Fibroblast of lung (primary cell): ENCODE measurements at regions not wholly inside any gene's neighbourhood (a gene's known extent, or its start where the extent isn't known, plus 50 kb on each side); places are given as distances from the start of the nearest gene placed in this dataset.
"Not testable (repeated sequence)": the region's sequence is repeated elsewhere in the genome, so short reads cannot be mapped to it uniquely, and the experiment has no call there.

Experiments
- DNase-seq, 2 donors: peaks; one replicate each; pipeline versions ENCODE4 v3.0.0 to v3.0.0-alpha.2; 2010; ENCODE audit warnings: low read depth in 2 of 2
- H2AFZ ChIP-seq: 2 replicates; pipeline ENCODE4 v1.5.1; 2012; ENCODE audit warnings: low read length, control low read depth, inconsistent platforms
- H3K27ac ChIP-seq: 2 replicates; pipeline ENCODE4 v1.5.1; 2011; ENCODE audit warnings: low read length, control low read depth; ENCODE audit not compliant: insufficient read depth
- H3K27me3 ChIP-seq: 2 replicates; pipeline ENCODE4 v1.5.1; 2011; ENCODE audit warnings: mild to moderate bottlenecking, low read length; ENCODE audit not compliant: control insufficient read depth, insufficient read depth
- H3K36me3 ChIP-seq: 2 replicates; pipeline ENCODE4 v1.5.1; 2011; ENCODE audit warnings: low read length; ENCODE audit not compliant: control insufficient read depth, insufficient read depth
- H3K4me1 ChIP-seq: 2 replicates; pipeline ENCODE4 v1.5.1; 2011; ENCODE audit warnings: low read length; ENCODE audit not compliant: control insufficient read depth, insufficient read depth; ENCODE audit errors: extremely low read depth
- H3K4me2 ChIP-seq: 2 replicates; pipeline ENCODE4 v1.5.1; 2011; ENCODE audit warnings: low read length, control low read depth; ENCODE audit not compliant: insufficient read depth; ENCODE audit errors: extremely low read depth
- H3K4me3 ChIP-seq, 4 experiments: fragments of 200-600 bp in 1 of 4; sonication (generic) in 1 of 4; replicated peaks in 1 of 4; 2 replicates each; pipeline ENCODE4 v1.5.1; 2011 to 2016; ENCODE audit warnings: low read length in 4 of 4, low read depth in 3 of 4, mild to moderate bottlenecking in 3 of 4, control low read depth in 2 of 4, inconsistent platforms in 1 of 4, mixed read lengths in 1 of 4; ENCODE audit not compliant: insufficient read depth in 1 of 4; ENCODE audit errors: control extremely low read depth in 1 of 4
- H3K79me2 ChIP-seq: 2 replicates; pipeline ENCODE4 v1.5.1; 2012; ENCODE audit warnings: mild to moderate bottlenecking, low read length, inconsistent platforms; ENCODE audit not compliant: control insufficient read depth, insufficient read depth
- H3K9ac ChIP-seq: 2 replicates; pipeline ENCODE4 v1.5.1; 2011; ENCODE audit warnings: mild to moderate bottlenecking, low read length, control low read depth; ENCODE audit not compliant: insufficient read depth
- H3K9me3 ChIP-seq: 2 replicates; pipeline ENCODE4 v1.5.1; 2012; ENCODE audit warnings: low read depth, low read length; ENCODE audit not compliant: control insufficient read depth, insufficient read depth
- H4K20me1 ChIP-seq: 2 replicates; pipeline ENCODE4 v1.5.1; 2011; ENCODE audit warnings: low read length; ENCODE audit not compliant: control insufficient read depth, insufficient read depth; ENCODE audit errors: extremely low read depth
- CTCF ChIP-seq, 2 donors: IDR thresholded peaks in 1 of 2; conservative IDR thresholded peaks in 1 of 2; 1 replicate in 1 of 2; 2 replicates in 1 of 2; pipeline ENCODE4 v1.5.1; 2011 to 2012; ENCODE audit warnings: low read length in 2 of 2, control low read depth in 1 of 2, inconsistent platforms in 1 of 2, low read depth in 1 of 2, mild to moderate bottlenecking in 1 of 2
- EZH2 ChIP-seq: IDR thresholded peaks from 2 replicates; pipeline ENCODE4 v1.5.1; 2012; ENCODE audit warnings: low read length, control low read depth, mild to moderate bottlenecking; ENCODE audit errors: missing control alignments

- no peak overlapping the region for H2AFZ ChIP-seq
- DNase-seq = no peak
These were observed 52.8 kb upstream of the TFRC start for GRCh38 chr3:196134691-196135090.

DNA sequence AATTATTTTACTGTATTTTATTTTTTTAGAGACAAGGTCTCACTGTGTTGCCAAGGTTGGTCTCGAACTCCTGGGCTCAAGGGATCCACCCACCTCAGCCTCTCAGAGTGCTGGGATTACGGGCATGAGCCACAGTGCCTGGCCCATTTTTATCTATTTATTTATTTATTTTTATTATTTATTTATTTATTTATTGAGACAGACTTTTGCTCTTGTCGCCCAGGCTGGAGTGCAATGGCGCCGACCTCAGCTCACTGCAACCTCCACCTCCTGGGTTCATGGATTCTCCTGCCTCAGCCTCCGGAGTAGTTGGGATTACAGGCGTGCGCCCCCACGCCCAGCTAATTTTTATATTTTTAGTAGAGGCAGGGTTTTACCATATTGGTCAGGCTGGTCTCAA lies 52.0 kb upstream of the TFRC start:
- H3K9me3 ChIP-seq, H3K4me2 ChIP-seq, H3K79me2 ChIP-seq, H3K36me3 ChIP-seq, H3K9ac ChIP-seq, H4K20me1 ChIP-seq, H2AFZ ChIP-seq, H3K27ac ChIP-seq, H3K27me3 ChIP-seq, DNase-seq, H3K4me1 ChIP-seq, H3K4me3 ChIP-seq: not testable (repeated sequence)

More at GRCh38 chr3:196134691-196135090, 52.8 kb upstream of the TFRC start:
- Histone ChIP-seq H3K27ac (no peak overlapping the region), H3K79me2 (no peaks in the 10 kb centered on the region), H3K9ac (no peak overlapping the region), H3K36me3 (no peaks in the 10 kb centered on the region), H3K4me3 (no peak overlapping the region), H3K27me3 (no peaks in the 10 kb centered on the region), H3K4me2 (no peak overlapping the region), H3K4me1 (no peaks in the 10 kb centered on the region), H4K20me1 (no peaks in the 10 kb centered on the region), H3K9me3 (no peaks in the 10 kb centered on the region)
- TF ChIP-seq CTCF (conservative IDR thresholded peaks at IDR 0.05 in 1 of 2, IDR thresholded peaks at IDR 0.05 in 1 of 2; ENCODE audit: low read depth in 1 of 2, low read length in 2 of 2) (no peak), EZH2 (no peak)

- H3K9ac ChIP-seq = no peak overlapping the region
- no peaks in the 10 kb centered on the region for H4K20me1 ChIP-seq
- no peaks in the 10 kb centered on the region for H3K79me2 ChIP-seq
- no peak overlapping the region for H2AFZ ChIP-seq
- no peak overlapping the region for H3K4me2 ChIP-seq
- no peak overlapping the region for H3K4me3 ChIP-seq
- no peak overlapping the region for H3K27ac ChIP-seq
- TF ChIP-seq CTCF (conservative IDR thresholded peaks at IDR 0.05 in 1 of 2, IDR thresholded peaks at IDR 0.05 in 1 of 2; ENCODE audit: low read depth in 1 of 2, low read length in 2 of 2) (no peak), EZH2 (no peak)
- H3K9me3 ChIP-seq = no peaks in the 10 kb centered on the region
- no peak for DNase-seq
- no peaks in the 10 kb centered on the region for H3K27me3 ChIP-seq
- H3K4me1 ChIP-seq = no peaks in the 10 kb centered on the region
- H3K36me3 ChIP-seq = no peaks in the 10 kb centered on the region
These were observed 50.0 kb upstream of the TFRC start for GRCh38 chr3:196131921-196132320.
